HUES6 (cell line): ENCODE measurements at regions not wholly inside any gene's neighbourhood (a gene's known extent, or its start where the extent isn't known, plus 50 kb on each side); places are given as distances from the start of the nearest gene placed in this dataset.

Experiments used
- H3K27ac ChIP-seq: 2 replicates; pipeline ENCODE4 v1.7.0; 2013; ENCODE audit warnings: low read depth, mild to moderate bottlenecking, low read length, inconsistent platforms
- H3K27me3 ChIP-seq: 2 replicates; pipeline ENCODE4 v1.6.1; 2013; ENCODE audit warnings: low read length; ENCODE audit not compliant: control insufficient read depth, insufficient read depth
- H3K36me3 ChIP-seq: 2 replicates; pipeline ENCODE4 v1.6.1; 2013; ENCODE audit warnings: low read length; ENCODE audit not compliant: control insufficient read depth, insufficient read depth
- H3K4me1 ChIP-seq: 2 replicates; pipeline ENCODE4 v1.6.1; 2013; ENCODE audit warnings: low read length; ENCODE audit not compliant: control insufficient read depth, insufficient read depth
- H3K4me3 ChIP-seq: 2 replicates; pipeline ENCODE4 v1.5.1; 2013; ENCODE audit warnings: low read depth, low read length
- H3K9ac ChIP-seq: one replicate; pipeline ENCODE4 v1.6.1; 2013; ENCODE audit warnings: mild to moderate bottlenecking, low read length
- H3K9me3 ChIP-seq: 2 replicates; pipeline ENCODE4 v1.6.1; 2013; ENCODE audit warnings: low read depth, low read length; ENCODE audit not compliant: control insufficient read depth, insufficient read depth

GRCh38 chr10:44822966-44823365 is 88.2 kb upstream of the TMEM72 start:
- H3K27me3 ChIP-seq: no peaks in the 10 kb centered on the region
- no peak overlapping the region for H3K9ac ChIP-seq
- H3K4me1 ChIP-seq: peaks cover 9% of the 10 kb centered on the region; the same call in 1 of the 2 replicates
- H3K4me3 ChIP-seq: no peak overlapping the region
- no peaks in the 10 kb centered on the region for H3K9me3 ChIP-seq
- H3K27ac ChIP-seq: no peak overlapping the region
- no peaks in the 10 kb centered on the region for H3K36me3 ChIP-seq

- Histone ChIP-seq H3K9me3 (no peaks in the 10 kb centered on the region), H3K4me3 (no peak overlapping the region), H3K27ac (no peak overlapping the region), H3K27me3 (no peaks in the 10 kb centered on the region), H3K4me1 (0 out of 2 replicates have a peak, but pooled peaks cover 4% of the 10 kb centered on the region), H3K36me3 (no peaks in the 10 kb centered on the region), H3K9ac (no peak overlapping the region)
These were observed 86.5 kb upstream of the TMEM72 start for GRCh38 chr10:44824607-44825006.

- no peak overlapping the region for H3K4me3 ChIP-seq
- no peaks in the 10 kb centered on the region for H3K27me3 ChIP-seq
- H3K27ac ChIP-seq: no peak overlapping the region
- H3K9me3 ChIP-seq: no peaks in the 10 kb centered on the region
- H3K4me1 ChIP-seq: 0 out of 2 replicates have a peak, but pooled peaks cover 7% of the 10 kb centered on the region
- H3K9ac ChIP-seq: no peak overlapping the region
- H3K36me3 ChIP-seq: no peaks in the 10 kb centered on the region
These were observed 83.6 kb upstream of the TMEM72 start for GRCh38 chr10:44827431-44828006.

- Histone ChIP-seq H3K9me3 (no peaks in the 10 kb centered on the region), H3K27me3 (no peaks in the 10 kb centered on the region)
These were observed 82.5 kb upstream of the TMEM72 start for GRCh38 chr10:44828508-44829142.

GRCh38 chr10:44829426-44829825 is 81.7 kb upstream of the TMEM72 start:
- Histone ChIP-seq H3K27ac (no peak overlapping the region), H3K4me1 (0 out of 2 replicates have a peak, but pooled peaks cover 6% of the 10 kb centered on the region), H3K27me3 (no peaks in the 10 kb centered on the region), H3K4me3 (no peak overlapping the region), H3K9me3 (no peaks in the 10 kb centered on the region), H3K36me3 (no peaks in the 10 kb centered on the region), H3K9ac (no peak overlapping the region)

More at GRCh38 chr10:44828508-44829142, 82.5 kb upstream of the TMEM72 start:
- Histone ChIP-seq H3K36me3 (no peaks in the 10 kb centered on the region), H3K4me3 (no peak overlapping the region), H3K4me1 (0 out of 2 replicates have a peak, but pooled peaks cover 7% of the 10 kb centered on the region), H3K27ac (no peak overlapping the region), H3K9ac (no peak overlapping the region)

- H3K4me3 ChIP-seq: no peak overlapping the region
- no peaks in the 10 kb centered on the region for H3K36me3 ChIP-seq
- H3K27ac ChIP-seq: no peak overlapping the region
- H3K9ac ChIP-seq: no peak overlapping the region
- H3K4me1 ChIP-seq: 0 out of 2 replicates have a peak, but pooled peaks cover 3% of the 10 kb centered on the region
- H3K27me3 ChIP-seq: no peaks in the 10 kb centered on the region
- no peaks in the 10 kb centered on the region for H3K9me3 ChIP-seq
These were observed 81.1 kb upstream of the TMEM72 start for GRCh38 chr10:44830022-44830421.

- Histone ChIP-seq H3K4me3 (no peak overlapping the region), H3K27ac (no peak overlapping the region)
These were observed 79.6 kb upstream of the TMEM72 start for GRCh38 chr10:44831581-44831980.

GRCh38 chr10:44832595-44833390 is 78.3 kb upstream of the TMEM72 start:
- no peak overlapping the region for H3K9ac ChIP-seq

More at GRCh38 chr10:44831581-44831980, 79.6 kb upstream of the TMEM72 start:
- Histone ChIP-seq H3K27me3 (no peaks in the 10 kb centered on the region), H3K4me1 (0 out of 2 replicates have a peak, but pooled peaks cover 3% of the 10 kb centered on the region), H3K9me3 (no peaks in the 10 kb centered on the region), H3K36me3 (no peaks in the 10 kb centered on the region), H3K9ac (no peak overlapping the region)

GRCh38 chr10:44834131-44834530 is 77.0 kb upstream of the TMEM72 start:
- no peak overlapping the region for H3K27ac ChIP-seq
- no peaks in the 10 kb centered on the region for H3K27me3 ChIP-seq
- H3K4me3 ChIP-seq: no peak overlapping the region
- H3K9ac ChIP-seq: no peak overlapping the region
- H3K9me3 ChIP-seq: no peaks in the 10 kb centered on the region
- H3K4me1 ChIP-seq: 0 out of 2 replicates have a peak, but pooled peaks cover 3% of the 10 kb centered on the region
- no peaks in the 10 kb centered on the region for H3K36me3 ChIP-seq

More at GRCh38 chr10:44832595-44833390, 78.3 kb upstream of the TMEM72 start:
- H3K4me1 ChIP-seq: 0 out of 2 replicates have a peak, but pooled peaks cover 3% of the 10 kb centered on the region
- H3K27ac ChIP-seq: no peak overlapping the region
- H3K4me3 ChIP-seq: no peak overlapping the region
- H3K9me3 ChIP-seq: no peaks in the 10 kb centered on the region
- H3K36me3 ChIP-seq: no peaks in the 10 kb centered on the region
- H3K27me3 ChIP-seq: no peaks in the 10 kb centered on the region

GRCh38 chr10:44835300-44835699 is 75.8 kb upstream of the TMEM72 start:
- Histone ChIP-seq H3K36me3 (no peaks in the 10 kb centered on the region), H3K9ac (no peak overlapping the region), H3K27me3 (no peaks in the 10 kb centered on the region), H3K4me3 (no peak overlapping the region), H3K4me1 (no peaks in the 10 kb centered on the region), H3K9me3 (no peaks in the 10 kb centered on the region), H3K27ac (no peak overlapping the region)

GRCh38 chr10:44843484-44843883 is 67.7 kb upstream of the TMEM72 start:
- H3K27me3 ChIP-seq: no peaks in the 10 kb centered on the region
- no peaks in the 10 kb centered on the region for H3K4me1 ChIP-seq
- no peak overlapping the region for H3K4me3 ChIP-seq
- H3K9me3 ChIP-seq: no peaks in the 10 kb centered on the region
- H3K9ac ChIP-seq: no peak overlapping the region
- no peaks in the 10 kb centered on the region for H3K36me3 ChIP-seq
- no peak overlapping the region for H3K27ac ChIP-seq
